ENCODE measurements at regions not wholly inside any gene's neighbourhood (a gene's known extent, or its start where the extent isn't known, plus 50 kb on each side); places are given as distances from the start of the nearest gene placed in this dataset.

DNA sequence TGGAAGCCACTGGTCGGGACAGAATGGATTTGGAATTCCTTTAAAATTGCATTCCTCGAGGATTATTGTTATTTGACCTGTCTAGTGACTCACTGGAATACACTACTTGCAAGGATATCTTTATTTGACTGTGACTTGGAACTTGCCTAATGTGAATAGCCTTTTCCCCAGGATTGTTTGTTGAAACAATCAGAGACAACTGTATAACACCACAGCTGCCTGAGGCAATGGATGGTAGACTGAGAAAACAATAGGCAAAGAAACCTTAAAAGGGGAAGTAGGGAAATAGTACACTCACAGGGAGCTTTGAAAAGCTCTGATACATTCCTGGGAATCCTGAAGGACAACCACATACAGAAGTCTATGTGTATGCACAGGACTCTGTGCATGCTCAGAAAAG, 465.3 kb downstream of the BMP2 start:
- H3K4me2 ChIP-seq (ENCODE audit: low read depth, low read length, poor library complexity, severe bottlenecking), result no peak overlapping the region
- no peaks in the 10 kb centered on the region for H3F3A ChIP-seq (ENCODE audit: low read depth)
- H3K4me3 ChIP-seq (ENCODE audit: low read length, poor library complexity, severe bottlenecking), result no peak overlapping the region
- H3K9me2 ChIP-seq (replicated peaks; ENCODE audit: low read depth, low read length), result 0 out of 2 replicates have a peak, but pooled peaks cover 4% of the 10 kb centered on the region
- H3K79me2 ChIP-seq (ENCODE audit: insufficient read depth, low read length), result no peaks in the 10 kb centered on the region
- no peak overlapping the region for H3K9ac ChIP-seq (ENCODE audit: low read depth, low read length, poor library complexity, severe bottlenecking)
- no peaks in the 10 kb centered on the region for H4K20me1 ChIP-seq (ENCODE audit: insufficient read depth, low read length, poor library complexity, severe bottlenecking)
- H3K27me3 ChIP-seq (ENCODE audit: insufficient read depth, low read length, poor library complexity, severe bottlenecking), result no peaks in the 10 kb centered on the region
- TF ChIP-seq, protein P1, sequence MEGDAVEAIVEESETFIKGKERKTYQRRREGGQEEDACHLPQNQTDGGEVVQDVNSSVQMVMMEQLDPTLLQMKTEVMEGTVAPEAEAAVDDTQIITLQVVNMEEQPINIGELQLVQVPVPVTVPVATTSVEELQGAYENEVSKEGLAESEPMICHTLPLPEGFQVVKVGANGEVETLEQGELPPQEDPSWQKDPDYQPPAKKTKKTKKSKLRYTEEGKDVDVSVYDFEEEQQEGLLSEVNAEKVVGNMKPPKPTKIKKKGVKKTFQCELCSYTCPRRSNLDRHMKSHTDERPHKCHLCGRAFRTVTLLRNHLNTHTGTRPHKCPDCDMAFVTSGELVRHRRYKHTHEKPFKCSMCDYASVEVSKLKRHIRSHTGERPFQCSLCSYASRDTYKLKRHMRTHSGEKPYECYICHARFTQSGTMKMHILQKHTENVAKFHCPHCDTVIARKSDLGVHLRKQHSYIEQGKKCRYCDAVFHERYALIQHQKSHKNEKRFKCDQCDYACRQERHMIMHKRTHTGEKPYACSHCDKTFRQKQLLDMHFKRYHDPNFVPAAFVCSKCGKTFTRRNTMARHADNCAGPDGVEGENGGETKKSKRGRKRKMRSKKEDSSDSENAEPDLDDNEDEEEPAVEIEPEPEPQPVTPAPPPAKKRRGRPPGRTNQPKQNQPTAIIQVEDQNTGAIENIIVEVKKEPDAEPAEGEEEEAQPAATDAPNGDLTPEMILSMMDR (conservative IDR thresholded peaks at IDR 0.05; ENCODE audit: low read length), result no peak
- TF ChIP-seq EZH2phosphoT487 (IDR thresholded peaks at IDR 0.05; ENCODE audit: borderline replicate concordance), result no peak
- H2AFZ ChIP-seq (ENCODE audit: low read length), result no peak overlapping the region
- no peaks in the 10 kb centered on the region for H3K4me1 ChIP-seq (ENCODE audit: insufficient read depth, low read length, poor library complexity, severe bottlenecking)
- peaks cover 8% of the 10 kb centered on the region; the same call in 1 of the 2 replicates for H3K9me3 ChIP-seq (ENCODE audit: insufficient read depth, low read depth, low read length)
- H3K36me3 ChIP-seq (ENCODE audit: insufficient read depth, low read length), result no peaks in the 10 kb centered on the region

DNA sequence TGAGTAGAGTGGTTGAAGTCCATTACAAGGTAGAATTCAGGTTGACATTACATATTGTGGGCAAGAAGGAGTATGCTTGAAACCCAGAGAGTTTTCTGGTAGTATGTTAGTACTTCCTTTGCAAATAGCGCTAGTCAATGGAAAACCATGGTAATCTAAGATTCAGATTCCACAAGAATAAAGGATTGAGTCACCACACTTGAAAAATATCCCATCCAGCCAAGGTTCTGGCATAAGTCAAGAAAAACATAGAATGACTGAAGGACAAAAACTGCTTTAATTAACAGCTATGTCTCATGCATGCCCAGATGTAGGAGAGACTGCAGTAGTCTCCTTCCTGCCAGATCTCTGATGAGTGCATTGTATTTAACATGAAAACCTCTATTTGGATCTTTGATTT, 469.8 kb downstream of the BMP2 start:
- H3K9ac ChIP-seq (ENCODE audit: low read depth, low read length, poor library complexity, severe bottlenecking), result no peak overlapping the region
- H3K79me2 ChIP-seq (ENCODE audit: insufficient read depth, low read length), result no peaks in the 10 kb centered on the region
- H3K4me3 ChIP-seq (ENCODE audit: low read length, poor library complexity, severe bottlenecking), result no peak overlapping the region
- TF ChIP-seq EZH2phosphoT487 (IDR thresholded peaks at IDR 0.05; ENCODE audit: borderline replicate concordance), result no peak
- TF ChIP-seq, protein P1 (conservative IDR thresholded peaks at IDR 0.05; ENCODE audit: low read length), result no peak
- H3K4me1 ChIP-seq (ENCODE audit: insufficient read depth, low read length, poor library complexity, severe bottlenecking), result no peaks in the 10 kb centered on the region
- H3F3A ChIP-seq (ENCODE audit: low read depth), result no peaks in the 10 kb centered on the region
- H3K36me3 ChIP-seq (ENCODE audit: insufficient read depth, low read length), result no peaks in the 10 kb centered on the region
- peaks cover 8% of the 10 kb centered on the region; the same call in 1 of the 2 replicates for H3K9me3 ChIP-seq (ENCODE audit: insufficient read depth, low read depth, low read length)
- no peak overlapping the region for H3K4me2 ChIP-seq (ENCODE audit: low read depth, low read length, poor library complexity, severe bottlenecking)
- no peaks in the 10 kb centered on the region for H4K20me1 ChIP-seq (ENCODE audit: insufficient read depth, low read length, poor library complexity, severe bottlenecking)
- no peaks in the 10 kb centered on the region for H3K27me3 ChIP-seq (ENCODE audit: insufficient read depth, low read length, poor library complexity, severe bottlenecking)
- no peak overlapping the region for H2AFZ ChIP-seq (ENCODE audit: low read length)
- H3K9me2 ChIP-seq (replicated peaks; ENCODE audit: low read depth, low read length), result no peaks in the 10 kb centered on the region

DNA sequence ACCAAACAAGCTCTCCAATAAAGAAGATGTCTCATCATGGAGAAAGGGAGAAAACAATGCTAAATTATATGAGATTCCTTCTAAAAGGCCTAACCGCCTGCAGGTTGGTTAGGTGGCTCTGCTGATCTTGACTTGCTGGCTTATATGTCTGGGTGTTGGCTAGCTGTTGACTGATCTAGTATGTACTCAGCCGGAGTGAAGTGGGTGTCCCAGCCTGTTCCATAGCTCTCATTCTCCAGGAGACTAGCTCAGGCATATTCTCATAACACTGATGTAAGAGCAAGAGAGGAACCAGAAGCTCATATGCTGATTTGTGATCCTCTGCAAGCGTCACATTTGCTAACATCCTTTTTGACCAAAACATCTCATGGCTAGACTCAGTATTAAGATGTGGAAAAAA, 473.0 kb downstream of the BMP2 start:
- no peak overlapping the region for H2AFZ ChIP-seq (ENCODE audit: low read length)
- H3K36me3 ChIP-seq (ENCODE audit: insufficient read depth, low read length), result no peaks in the 10 kb centered on the region
- H3K9me3 ChIP-seq (ENCODE audit: insufficient read depth, low read depth, low read length), result no peaks in the 10 kb centered on the region
- no peak overlapping the region for H3K9ac ChIP-seq (ENCODE audit: low read depth, low read length, poor library complexity, severe bottlenecking)
- no peaks in the 10 kb centered on the region for H3K27me3 ChIP-seq (ENCODE audit: insufficient read depth, low read length, poor library complexity, severe bottlenecking)
- no peaks in the 10 kb centered on the region for H4K20me1 ChIP-seq (ENCODE audit: insufficient read depth, low read length, poor library complexity, severe bottlenecking)
- no peak for TF ChIP-seq EZH2phosphoT487 (IDR thresholded peaks at IDR 0.05; ENCODE audit: borderline replicate concordance)
- TF ChIP-seq, protein P1 (conservative IDR thresholded peaks at IDR 0.05; ENCODE audit: low read length), result no peak
- no peak overlapping the region for H3K4me3 ChIP-seq (ENCODE audit: low read length, poor library complexity, severe bottlenecking)
- H3F3A ChIP-seq (ENCODE audit: low read depth), result no peaks in the 10 kb centered on the region
- no peak overlapping the region for H3K4me2 ChIP-seq (ENCODE audit: low read depth, low read length, poor library complexity, severe bottlenecking)
- no peaks in the 10 kb centered on the region for H3K79me2 ChIP-seq (ENCODE audit: insufficient read depth, low read length)
- no peaks in the 10 kb centered on the region for H3K9me2 ChIP-seq (replicated peaks; ENCODE audit: low read depth, low read length)
- no peaks in the 10 kb centered on the region for H3K4me1 ChIP-seq (ENCODE audit: insufficient read depth, low read length, poor library complexity, severe bottlenecking)
